ENCODE measurements at regions not wholly inside any gene's neighbourhood (a gene's known extent, or its start where the extent isn't known, plus 50 kb on each side); places are given as distances from the start of the nearest gene placed in this dataset.

DNA sequence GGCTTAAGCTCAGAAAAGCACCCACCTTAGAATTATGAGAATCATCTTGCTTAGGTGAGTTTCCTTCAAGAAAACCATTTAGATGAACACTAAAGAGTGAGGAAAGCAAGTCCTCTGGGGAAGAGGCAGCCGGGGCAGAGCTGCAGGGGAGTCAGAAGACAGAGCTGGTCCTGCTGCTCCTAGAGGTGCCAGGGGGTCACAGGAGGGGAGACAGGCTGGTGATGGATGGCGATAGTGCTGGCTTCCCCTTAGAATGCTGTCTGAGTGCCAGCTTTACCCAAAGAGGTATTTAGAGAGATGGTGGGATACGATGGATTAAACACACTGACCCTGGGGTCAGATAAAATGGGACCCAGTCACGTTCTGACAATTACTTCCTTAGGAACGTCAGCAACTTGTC, 269.4 kb downstream of the TDRD15 start:
- DNase-seq (ENCODE audit: low read depth) = no peak

DNA sequence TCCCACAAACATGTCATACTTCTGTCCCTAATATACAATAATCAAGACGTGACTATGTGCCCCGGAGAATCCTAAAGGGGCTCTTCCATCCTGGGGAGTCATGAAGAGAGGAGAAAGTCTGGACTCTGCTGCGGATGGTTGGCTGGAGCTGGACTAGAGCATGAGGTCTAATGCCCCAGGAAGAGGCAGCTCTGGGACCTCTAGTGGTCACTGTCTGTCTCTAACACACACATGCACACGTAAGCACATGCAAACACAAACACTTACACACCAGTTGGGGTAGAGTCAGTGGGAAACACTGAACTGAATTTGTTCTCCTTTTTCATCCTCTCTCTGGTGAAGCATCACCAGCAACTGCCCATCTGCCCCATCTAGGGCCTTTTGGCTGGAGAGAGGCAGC, 271.6 kb downstream of the TDRD15 start:
- no peak for DNase-seq (ENCODE audit: low read depth)

DNA sequence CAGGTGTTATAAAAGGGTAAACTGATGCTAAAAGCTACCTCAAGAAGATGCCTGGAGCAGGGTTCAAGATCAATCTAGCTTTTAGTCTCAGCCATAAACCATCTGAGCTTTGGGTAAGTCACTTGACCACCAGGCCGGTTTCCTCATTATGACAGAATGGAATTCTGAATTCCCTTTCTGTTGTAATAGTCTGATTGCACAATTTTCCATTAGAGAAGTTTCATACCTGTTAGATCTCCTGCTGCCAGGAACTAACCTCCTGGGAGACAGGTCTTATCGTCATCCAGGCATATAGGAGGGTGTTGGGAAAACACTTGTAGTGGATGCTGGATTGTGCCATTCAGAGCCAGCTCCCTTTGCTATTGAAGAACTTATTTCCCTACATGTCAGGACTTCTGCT, 272.5 kb downstream of the TDRD15 start:
- no peak for DNase-seq (ENCODE audit: low read depth)

DNA sequence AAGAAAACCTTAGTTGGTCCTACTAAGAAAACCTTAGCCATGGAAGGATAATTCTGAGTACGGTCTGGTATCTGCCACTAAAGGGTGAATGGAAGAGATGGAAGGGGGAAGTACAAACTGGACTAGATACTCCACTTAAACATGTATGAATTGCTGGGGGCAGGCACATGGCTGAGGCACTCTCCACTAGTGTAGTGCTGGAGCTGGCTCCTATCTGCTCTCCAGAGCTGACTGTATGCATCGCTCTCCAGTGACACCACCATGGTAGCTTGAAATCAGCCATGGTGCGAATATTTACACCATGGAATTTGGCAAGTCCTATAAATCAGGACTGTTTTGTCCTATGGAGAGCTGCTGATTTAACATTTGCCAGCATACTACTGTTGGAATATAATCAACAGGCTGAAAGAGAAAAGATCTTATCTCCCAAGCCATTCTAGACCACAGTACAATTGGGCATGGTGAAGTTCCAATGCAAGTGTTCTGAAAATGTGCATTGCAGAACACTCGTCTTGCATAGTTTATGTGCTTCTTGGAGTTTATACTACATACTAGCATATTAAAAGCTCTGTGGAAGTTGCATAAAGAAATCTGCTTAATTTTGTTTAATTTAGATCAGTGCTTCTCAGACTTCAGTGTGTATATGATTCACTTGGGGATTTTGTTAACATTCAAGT, 277.4 kb downstream of the TDRD15 start:
- no peak for DNase-seq (ENCODE audit: low read depth)

DNA sequence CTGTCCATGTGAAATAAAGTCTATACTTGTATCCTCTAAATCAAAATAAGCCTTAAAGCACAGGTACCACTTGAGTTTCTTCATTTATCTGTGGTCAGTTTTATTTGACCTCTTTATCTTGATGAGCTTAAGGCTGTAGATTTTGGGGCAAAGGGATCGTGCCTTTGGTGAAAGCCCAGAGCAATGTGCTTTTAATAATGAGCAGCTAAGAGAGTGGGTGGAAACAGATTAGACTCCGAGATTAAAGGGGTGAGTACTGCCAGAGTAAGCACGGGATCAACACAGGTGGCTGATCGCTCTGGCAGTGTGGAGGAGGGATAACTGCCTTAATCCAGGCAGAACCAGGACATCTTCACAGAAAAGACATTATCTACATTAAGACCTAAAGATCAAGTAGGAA, 280.4 kb downstream of the TDRD15 start:
- DNase-seq (ENCODE audit: low read depth) = no peak

DNA sequence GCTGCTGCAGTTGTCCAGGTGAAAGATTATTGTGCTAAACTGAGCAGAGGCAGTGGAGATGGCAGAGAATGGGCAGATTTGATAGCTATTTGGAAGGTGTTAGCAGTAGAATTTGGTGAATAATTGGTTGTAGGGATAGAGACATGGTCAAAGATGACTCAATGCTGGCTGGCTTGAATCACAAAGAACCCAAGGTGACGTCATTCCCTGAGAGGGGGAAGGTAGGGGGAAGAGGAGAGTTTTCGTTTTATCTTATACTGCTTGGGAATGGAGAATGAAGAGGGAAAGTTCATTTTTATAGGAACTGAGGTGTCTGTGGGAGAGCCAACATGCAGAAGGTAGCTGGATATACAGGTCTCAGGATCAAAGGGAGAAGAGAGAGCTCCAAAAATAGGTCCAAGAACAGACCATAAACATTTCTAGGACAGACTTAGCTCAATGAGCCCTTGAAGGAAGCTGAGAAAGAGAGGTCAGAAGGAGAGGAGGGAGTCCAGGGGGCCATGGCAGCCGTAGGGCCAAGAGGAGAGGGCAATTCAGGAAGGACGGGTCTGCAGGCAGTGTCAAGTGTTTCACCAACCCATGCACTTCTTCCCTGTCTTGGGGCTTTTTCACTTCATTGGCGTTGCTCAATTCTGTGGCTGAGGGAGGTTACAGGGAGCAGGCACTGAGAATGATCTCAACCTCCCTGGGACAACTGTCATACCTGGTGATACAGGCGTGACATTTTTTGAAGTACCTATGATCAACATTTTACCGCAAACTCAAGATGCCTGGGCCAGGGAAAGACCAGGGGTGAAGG, 281.3 kb downstream of the TDRD15 start:
- DNase-seq (ENCODE audit: low read depth) = no peak

DNA sequence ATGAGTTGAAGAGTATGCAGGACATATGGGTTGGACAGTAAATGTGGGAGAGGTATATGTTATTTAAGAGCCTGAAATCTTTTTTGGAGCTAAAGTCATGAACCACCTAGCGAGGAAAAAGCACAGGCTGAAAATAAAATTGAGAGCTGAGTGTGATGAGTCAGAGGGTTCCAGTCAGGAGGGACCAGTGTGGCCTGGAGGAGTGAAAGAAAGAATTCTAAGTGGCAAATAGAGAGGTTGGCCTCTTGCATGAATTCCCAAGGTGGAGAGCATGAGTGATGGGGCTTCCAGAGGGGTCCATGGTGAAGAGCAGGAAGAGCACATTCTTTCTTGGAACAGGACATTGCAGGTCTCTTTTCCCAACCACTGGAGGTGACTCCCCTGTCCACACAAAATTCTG, 282.6 kb downstream of the TDRD15 start:
- DNase-seq (ENCODE audit: low read depth) = no peak

DNA sequence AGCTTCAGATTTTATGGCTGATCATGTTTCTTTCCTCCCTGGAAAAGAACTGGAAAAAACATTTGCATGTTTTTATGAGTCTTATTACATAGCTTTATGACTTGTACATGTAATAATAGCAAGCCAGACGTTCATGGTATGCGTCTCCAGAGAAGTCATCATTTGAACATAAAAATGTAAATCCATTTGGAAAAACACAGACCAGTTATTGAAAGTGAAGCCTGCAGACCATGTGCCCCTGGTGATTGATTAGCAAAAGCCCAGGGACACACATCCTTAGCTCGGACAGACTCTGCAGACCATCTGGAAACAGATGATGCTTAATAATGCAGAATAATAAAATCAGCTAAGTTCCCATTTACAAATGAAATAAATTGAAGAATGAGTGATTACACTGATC, 283.1 kb downstream of the TDRD15 start:
- no peak for DNase-seq (ENCODE audit: low read depth)

DNA sequence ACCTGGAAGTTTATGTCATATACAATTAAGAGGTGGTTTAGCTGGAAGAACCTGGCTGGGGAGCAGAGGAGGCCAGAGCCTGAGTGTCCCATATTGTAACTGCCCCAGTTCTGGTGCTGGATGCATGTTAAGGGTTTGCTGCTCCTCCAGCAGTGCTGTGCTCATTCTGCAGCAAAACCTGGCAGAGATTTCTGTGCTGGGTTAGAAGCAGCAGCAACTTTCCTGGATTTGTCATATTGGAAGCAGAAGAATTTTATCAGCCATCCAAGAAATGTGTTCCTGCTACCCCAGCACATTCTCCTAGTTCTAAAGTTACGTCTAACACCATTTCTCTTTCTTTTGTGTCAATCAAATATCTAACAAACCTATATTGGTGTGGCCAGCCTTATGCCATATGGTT, 284.1 kb downstream of the TDRD15 start:
- DNase-seq (ENCODE audit: low read depth) = no peak

DNA sequence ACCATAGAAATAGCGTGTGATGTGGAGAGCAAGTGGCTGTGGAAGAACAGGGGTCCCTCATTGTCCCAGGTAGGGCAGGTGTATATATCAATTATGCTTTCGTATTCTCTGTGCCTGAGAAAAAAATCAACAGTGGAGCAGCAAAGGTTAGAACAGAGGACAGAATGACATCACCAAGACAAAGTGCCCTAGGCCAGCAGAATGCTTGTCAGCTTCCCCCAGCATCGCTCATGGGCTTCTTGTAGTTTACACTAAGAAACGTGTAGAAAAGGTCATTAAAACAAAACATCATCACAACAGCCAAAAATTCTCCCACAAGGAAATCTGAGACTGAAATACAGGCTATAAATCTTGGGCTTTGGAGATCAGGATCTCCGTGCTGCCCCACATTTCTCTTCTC, 288.0 kb downstream of the TDRD15 start:
- DNase-seq (ENCODE audit: low read depth) = no peak

DNA sequence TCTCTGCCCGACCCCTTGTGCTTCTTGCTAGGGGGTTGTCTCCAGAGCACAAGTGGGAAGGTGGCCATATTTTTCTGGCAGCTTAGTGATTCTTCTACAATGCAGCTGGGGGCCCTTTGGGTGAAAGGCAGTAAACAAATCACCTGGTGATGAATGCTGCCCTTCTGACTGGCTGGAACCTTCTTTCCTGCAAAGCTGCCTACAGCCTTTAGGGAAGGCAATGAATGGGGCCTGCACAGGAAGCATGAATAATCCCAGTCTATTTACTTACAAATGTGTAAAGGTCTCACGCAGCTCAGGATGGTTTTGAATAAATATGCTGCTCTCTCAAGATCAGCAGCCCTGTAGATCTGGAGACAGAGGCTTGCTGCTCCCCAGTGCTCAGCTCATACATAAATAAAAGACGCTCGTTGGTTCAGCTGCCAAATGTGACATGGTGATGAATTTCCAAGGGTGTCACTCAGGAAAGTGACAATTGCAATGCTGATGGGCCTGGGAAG, 289.2 kb downstream of the TDRD15 start:
- no peak for DNase-seq (ENCODE audit: low read depth)

DNA sequence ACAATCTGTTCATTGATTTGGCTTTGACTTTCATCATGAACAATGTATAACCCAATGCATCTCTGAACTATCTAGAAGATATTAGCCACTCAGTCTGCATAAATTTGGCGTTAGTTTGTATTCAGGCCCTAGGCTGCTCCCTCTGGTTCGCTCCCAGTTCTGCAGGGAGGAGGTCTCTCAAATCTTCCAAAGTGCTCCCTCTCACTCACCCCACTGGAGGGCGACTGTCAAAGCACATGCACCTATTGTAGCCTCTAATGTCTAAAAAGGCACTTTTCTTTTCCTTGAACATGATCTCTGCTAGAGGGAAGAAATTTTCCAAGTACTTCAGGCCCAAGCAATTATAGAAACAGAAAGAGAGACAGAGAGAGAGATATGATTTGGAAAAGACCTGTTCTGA, 291.5 kb downstream of the TDRD15 start:
- no peak for DNase-seq (ENCODE audit: low read depth)

DNA sequence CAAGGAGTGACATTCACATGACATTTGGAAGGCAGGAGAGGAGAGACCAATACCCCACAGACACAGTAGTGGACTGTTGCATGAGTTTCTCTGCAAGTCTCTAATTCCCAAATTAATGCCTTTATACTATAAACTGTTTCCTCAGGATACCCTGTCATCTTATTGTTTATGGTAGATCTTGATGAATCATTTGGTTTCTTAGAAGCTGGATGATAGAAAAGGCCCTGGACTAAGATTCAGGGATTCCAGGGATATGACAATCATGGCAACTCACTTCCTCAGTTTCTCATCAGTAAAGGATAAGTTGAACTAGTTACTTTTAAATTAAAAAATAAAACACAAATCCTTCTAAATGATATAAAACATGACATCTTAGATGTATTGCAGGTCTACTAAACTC, 292.5 kb downstream of the TDRD15 start:
- no peak for DNase-seq (ENCODE audit: low read depth)

DNA sequence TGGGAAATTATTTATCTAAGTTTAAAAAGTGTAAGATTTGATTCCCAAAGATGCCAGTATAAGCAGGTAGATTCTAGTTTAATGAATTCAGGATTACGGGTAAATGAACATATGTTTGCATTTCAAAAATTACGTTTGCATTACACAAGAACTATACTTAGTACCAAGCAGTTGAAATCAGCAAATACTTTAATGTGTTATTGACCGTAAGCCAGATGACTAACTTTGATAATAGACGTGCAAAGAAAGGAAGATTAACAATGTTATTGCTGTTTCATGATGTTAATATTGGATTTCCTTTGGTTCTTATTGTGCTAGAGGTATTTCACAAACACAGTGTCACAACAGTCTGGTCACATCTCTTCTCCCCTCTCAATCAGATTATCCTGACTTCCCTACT, 294.7 kb downstream of the TDRD15 start:
- DNase-seq (ENCODE audit: low read depth) = no peak

DNA sequence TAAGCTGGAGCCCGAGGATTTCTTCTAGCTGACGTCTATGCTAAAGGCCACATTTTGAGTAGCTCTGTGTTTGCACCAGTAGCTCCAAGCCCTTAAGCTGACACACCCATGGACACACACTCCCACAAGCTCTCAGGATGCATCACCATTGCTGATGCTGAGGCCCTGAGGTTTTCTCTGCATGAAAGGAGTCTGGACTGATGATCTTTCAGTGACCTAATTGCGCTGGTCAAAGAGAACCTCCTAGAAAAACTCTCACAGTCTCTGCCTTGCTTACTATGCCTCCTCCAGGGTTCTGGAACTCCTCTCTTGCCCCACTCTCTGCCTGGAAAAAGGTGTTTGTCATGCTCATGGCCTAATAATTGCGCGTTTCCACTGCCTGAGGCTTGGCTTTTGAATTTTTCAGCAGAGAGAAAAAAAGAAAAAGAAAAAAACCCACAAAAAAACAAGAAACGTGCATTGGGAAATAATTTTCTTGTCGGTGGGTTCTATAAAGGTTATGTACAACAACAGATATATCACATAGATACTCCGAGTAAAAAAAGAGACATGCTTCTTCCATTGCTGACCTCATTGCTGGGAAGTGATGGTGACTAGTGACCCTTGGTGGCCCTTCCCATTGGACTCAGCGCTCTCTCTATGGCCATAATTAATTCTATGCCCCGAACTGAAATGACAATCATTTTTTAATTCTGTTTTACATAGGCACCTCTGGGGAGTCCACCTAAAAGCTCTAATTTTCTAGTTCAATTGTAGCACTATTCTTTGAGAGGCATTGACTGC, 297.0 kb downstream of the TDRD15 start:
- no peak for DNase-seq (ENCODE audit: low read depth)

DNA sequence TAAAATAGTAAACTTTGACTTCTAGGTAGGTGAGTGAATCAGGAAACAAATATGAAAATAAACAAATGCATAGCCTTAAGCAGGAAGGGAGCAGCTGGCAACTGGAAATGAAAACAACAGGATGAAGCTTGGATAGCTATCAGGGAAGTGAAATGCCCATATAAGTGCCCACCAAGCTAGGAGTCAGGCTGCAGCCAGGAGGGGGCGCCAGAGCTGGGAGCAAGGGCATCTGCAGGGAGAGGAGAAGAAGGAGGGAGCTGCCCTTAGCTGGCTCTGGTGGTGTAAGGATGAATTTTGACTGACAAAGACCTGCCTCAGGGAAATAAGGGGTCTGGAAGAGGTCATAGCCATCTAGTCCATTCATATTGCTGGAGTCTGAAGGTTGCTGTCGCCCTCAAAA, 298.3 kb downstream of the TDRD15 start:
- DNase-seq (ENCODE audit: low read depth) = no peak

DNA sequence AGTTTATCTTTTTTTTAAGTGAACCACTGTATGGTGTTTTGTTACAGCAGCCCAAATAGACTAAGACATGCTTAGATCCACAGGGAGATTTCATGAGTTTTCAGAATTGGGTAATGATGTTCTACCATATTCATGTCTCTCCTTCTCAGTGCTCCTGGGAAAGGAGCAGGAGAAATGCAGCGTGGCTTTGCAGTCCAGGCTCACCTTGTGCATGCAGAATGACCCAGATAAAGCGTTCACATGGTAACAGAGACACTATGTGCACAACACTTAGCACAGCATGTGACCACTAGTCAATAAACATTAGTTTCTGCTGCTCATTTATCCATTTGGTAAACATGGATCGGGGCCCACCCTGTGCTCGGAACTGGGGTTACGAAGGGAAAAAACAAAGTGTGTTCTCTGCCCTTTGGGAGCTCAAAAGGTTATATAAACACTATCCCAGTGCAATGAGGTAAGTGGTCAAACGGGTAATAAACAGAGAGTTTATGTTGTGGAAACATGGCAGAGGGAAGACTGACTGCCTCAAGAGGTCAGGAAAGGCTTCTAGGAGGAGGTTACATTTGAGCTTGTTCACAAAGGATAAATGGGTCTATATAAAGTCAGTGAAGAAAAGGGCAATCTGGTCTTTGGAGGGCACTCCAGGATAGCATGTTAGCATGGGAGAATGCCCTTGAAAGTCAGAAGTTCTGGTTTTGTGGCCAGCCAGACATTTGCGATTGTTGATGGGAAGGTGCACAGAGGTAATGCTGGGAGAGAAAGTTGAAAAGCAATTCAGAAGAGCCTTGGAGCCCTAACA, 299.2 kb downstream of the TDRD15 start:
- no peak for DNase-seq (ENCODE audit: low read depth)

DNA sequence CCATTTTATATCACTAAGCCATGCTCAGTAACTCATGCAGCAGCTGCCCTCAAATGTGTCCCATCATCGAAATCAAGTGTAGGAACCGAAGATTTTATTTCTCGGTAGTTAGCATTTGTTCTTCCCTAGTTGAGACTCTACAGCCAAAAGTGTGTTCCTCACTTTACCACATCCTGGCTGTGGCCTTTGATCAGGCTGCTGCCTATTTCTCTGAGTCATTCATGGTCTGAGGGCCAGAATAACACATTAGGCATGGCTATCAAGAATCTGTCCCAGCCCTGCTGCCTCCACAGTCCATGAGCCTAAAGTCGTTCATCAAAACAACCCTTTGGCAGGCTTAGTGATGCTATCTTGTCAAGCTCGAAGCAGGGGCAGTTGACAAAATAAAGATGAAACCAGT, 300.1 kb downstream of the TDRD15 start:
- DNase-seq (ENCODE audit: low read depth) = peak; percentile 51

DNA sequence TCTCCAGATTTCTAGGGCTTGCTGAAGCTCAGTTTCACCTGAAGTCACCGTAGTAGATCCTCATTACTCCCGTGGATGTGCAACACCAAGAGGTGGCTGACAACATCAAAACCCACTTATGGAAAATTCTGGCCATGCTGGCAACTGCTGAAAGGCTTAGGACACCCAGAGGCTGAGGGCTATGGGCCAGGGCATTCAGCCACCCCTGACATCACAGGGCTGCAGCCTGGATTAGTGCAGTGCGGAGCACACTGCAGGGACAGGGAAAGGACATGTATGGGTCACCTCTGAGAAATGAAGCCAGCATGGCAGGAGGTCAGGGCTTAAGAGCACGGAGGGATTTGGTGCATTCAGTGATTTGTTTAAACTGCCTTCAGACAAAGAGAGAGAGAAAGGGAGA, 300.6 kb downstream of the TDRD15 start:
- DNase-seq (ENCODE audit: low read depth) = no peak

DNA sequence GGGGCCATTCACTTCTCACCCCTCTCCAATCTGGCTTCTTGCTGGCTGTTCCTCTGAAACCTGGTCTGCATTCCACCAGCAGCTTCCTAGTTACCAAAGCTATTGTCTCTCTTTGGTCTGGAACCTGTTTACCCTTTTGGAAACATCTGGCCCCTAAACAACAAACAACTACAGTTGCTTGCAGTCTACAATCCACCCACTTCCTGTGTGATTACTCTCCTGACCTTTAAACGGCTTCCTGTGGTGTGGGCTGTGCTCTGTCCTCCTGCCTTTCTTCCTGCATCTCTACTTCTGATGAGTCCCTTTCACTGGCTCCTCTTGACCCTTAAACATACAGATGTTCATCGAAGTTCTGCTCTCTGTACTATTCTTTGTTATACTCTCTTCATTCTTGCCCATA, 303.8 kb downstream of the TDRD15 start:
- no peak for DNase-seq (ENCODE audit: low read depth)

DNA sequence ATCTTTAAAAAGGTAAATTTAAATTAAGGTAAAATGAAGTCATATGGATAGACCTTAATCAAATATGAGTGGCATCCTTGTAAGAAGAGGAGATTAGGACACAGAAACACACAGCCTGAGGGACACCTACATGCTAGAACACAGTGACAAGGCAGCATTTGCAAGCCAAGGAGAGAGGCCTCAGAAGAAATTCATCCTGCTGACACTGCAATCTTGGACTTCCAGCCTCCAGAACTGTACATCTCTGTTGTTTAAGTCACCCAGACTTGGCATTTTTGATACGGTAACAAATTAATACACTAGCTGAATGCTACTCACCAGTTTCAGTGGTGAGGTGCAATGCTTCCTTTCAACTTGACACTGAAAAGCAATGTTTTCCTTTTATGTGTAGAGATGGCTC, 305.0 kb downstream of the TDRD15 start:
- no peak for DNase-seq (ENCODE audit: low read depth)

DNA sequence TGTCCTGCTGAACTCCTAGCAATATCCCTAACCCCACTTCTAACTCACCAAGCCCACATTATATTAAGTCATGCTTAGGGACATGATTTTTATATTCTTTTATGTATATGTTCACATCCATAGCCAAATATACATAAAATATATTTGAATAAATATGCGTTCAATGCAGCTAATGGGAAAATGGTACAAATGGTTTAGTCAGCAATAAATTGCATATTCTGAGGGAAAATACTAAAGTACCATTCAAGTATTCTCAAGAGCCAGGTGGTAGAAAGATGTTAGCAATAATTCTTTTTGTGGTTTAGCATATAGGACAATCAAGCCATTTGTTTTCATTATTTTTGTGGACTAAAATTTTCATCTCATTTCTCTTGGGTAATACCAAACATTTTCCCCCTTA, 306.0 kb downstream of the TDRD15 start:
- no peak for DNase-seq (ENCODE audit: low read depth)
